HEK293T (cell line): ENCODE measurements at regions not wholly inside any gene's neighbourhood (a gene's known extent, or its start where the extent isn't known, plus 50 kb on each side); places are given as distances from the start of the nearest gene placed in this dataset.

Source experiments
- ARNT ChIP-seq: fragments of 450-650 bp; IDR thresholded peaks from 2 replicates; pipeline ENCODE4 v1.6.1; 2017; ENCODE audit warnings: mild to moderate bottlenecking
- BHLHE40 ChIP-seq: fragments of 450-650 bp; IDR thresholded peaks from 2 replicates; pipeline ENCODE4 v1.6.1; 2016; ENCODE audit warnings: mild to moderate bottlenecking, moderate library complexity, borderline replicate concordance
- ELF4 ChIP-seq: fragments of 450-650 bp; IDR thresholded peaks from 2 replicates; pipeline ENCODE4 v1.6.1; 2017; ENCODE audit warnings: antibody characterized with exemption
- FOXA1 ChIP-seq: fragments of 450-650 bp; IDR thresholded peaks from 2 replicates; pipeline ENCODE4 v1.6.1; 2016; ENCODE audit warnings: mild to moderate bottlenecking
- FOXM1 ChIP-seq: fragments of 450-650 bp; IDR thresholded peaks from 2 replicates; pipeline ENCODE4 v1.6.1; 2017; ENCODE audit warnings: mild to moderate bottlenecking, borderline replicate concordance
- LEF1 ChIP-seq: fragments of 450-650 bp; IDR thresholded peaks from 2 replicates; pipeline ENCODE4 v1.6.1; 2017; ENCODE audit warnings: mild to moderate bottlenecking, borderline replicate concordance
- SP1 ChIP-seq: fragments of 450-650 bp; IDR thresholded peaks from 2 replicates; pipeline ENCODE4 v1.6.1; 2017
- SUZ12 ChIP-seq: fragments of 450-650 bp; IDR thresholded peaks from 2 replicates; pipeline ENCODE4 v1.6.1; 2016; ENCODE audit warnings: mild to moderate bottlenecking
- TARDBP ChIP-seq: fragments of 450-650 bp; IDR thresholded peaks from 2 replicates; pipeline ENCODE4 v1.6.1; 2016
- TF ChIP-seq, protein P1 (sequence below): fragments of 450-650 bp; IDR thresholded peaks from 2 replicates; pipeline ENCODE4 v1.6.1; 2016

GRCh38 chr18:11497585-11497984 is 111.8 kb upstream of the SLC35G4 start:
- TF ChIP-seq SUZ12 (no peak), FOXA1 (no peak), FOXM1 (no peak), LEF1 (no peak), ELF4 (no peak), ARNT (no peak), SP1 (no peak), TARDBP (no peak), BHLHE40 (no peak)
- TF ChIP-seq, protein P1, sequence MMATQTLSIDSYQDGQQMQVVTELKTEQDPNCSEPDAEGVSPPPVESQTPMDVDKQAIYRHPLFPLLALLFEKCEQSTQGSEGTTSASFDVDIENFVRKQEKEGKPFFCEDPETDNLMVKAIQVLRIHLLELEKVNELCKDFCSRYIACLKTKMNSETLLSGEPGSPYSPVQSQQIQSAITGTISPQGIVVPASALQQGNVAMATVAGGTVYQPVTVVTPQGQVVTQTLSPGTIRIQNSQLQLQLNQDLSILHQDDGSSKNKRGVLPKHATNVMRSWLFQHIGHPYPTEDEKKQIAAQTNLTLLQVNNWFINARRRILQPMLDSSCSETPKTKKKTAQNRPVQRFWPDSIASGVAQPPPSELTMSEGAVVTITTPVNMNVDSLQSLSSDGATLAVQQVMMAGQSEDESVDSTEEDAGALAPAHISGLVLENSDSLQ = no peak
